HEK293 (cell line): ENCODE measurements at regions not wholly inside any gene's neighbourhood (a gene's known extent, or its start where the extent isn't known, plus 50 kb on each side); places are given as distances from the start of the nearest gene placed in this dataset.

ENCODE experiments used
- CTCF ChIA-PET: fragments of 350-600 bp; formaldehyde crosslinking; extraction: SDS; loops from one replicate; lab custom pipeline; 2021; ENCODE audit warnings: antibody characterized with exemption; lab: Yijun Ruan, JAX
- POLR2A ChIA-PET: fragments of 300-600 bp; formaldehyde crosslinking; extraction: SDS; loops from one replicate; lab custom pipeline; 2020; ENCODE audit warnings: antibody characterized with exemption, inconsistent platforms; lab: Yijun Ruan, JAX
- H3K27ac ChIP-seq: fragments of 200-500 bp; sonication (Bioruptor generic); 2 replicates; pipeline ENCODE4 v1.5.1; 2014; ENCODE audit warnings: low read depth, low read length, control low read depth, inconsistent platforms; ENCODE audit errors: extremely low read depth
- H3K36me3 ChIP-seq, 2 experiments: fragments of 200-500 bp in 1 of 2; sonication (Bioruptor generic) in 1 of 2; 1 replicate in 1 of 2; 2 replicates in 1 of 2; pipeline ENCODE4 v1.5.1; 2014 to 2017; ENCODE audit warnings: inconsistent platforms in 2 of 2, low read length in 2 of 2; ENCODE audit not compliant: control insufficient read depth in 2 of 2, insufficient read depth in 1 of 2
- H3K4me1 ChIP-seq: fragments of 200-500 bp; sonication (Bioruptor generic); 2 replicates; pipeline ENCODE4 v1.5.1; 2014; ENCODE audit warnings: mild to moderate bottlenecking, low read length, inconsistent platforms; ENCODE audit not compliant: control insufficient read depth, insufficient read depth
- H3K4me3 ChIP-seq: 2 replicates; pipeline ENCODE4 v1.5.1; 2011; ENCODE audit warnings: low read depth, mild to moderate bottlenecking, control low read depth, low read length, moderate library complexity
- H3K9me3 ChIP-seq: fragments of 200-500 bp; sonication (Bioruptor generic); 2 replicates; pipeline ENCODE4 v1.5.1; 2014; ENCODE audit warnings: low read depth, low read length, inconsistent platforms; ENCODE audit not compliant: control insufficient read depth, insufficient read depth
- GLI2 ChIP-seq: fragments of 450-650 bp; formaldehyde crosslinking; IDR thresholded peaks from 2 replicates; pipeline ENCODE4; 2017; ENCODE audit warnings: missing biosample characterization, missing genetic modification characterization, low read depth, borderline replicate concordance
- GLI4 ChIP-seq: fragments of 450-650 bp; formaldehyde crosslinking; IDR thresholded peaks from 2 replicates; pipeline ENCODE4 v1.5.1; 2016; ENCODE audit warnings: missing biosample characterization, missing genetic modification characterization
- IKZF3 ChIP-seq: fragments of 450-650 bp; IDR thresholded peaks from 2 replicates; pipeline ENCODE4 v1.5.0; 2018; ENCODE audit warnings: missing biosample characterization, mild to moderate bottlenecking, missing genetic modification characterization, moderate library complexity
- TSHZ1 ChIP-seq: fragments of 450-650 bp; formaldehyde crosslinking; IDR thresholded peaks from 2 replicates; pipeline ENCODE4 v1.5.1; 2016; ENCODE audit warnings: missing biosample characterization, missing genetic modification characterization, borderline replicate concordance
- ZBTB10 ChIP-seq: fragments of 450-650 bp; formaldehyde crosslinking; IDR thresholded peaks from 2 replicates; pipeline ENCODE4 v1.5.1; 2016; ENCODE audit warnings: missing biosample characterization, missing genetic modification characterization
- ZBTB26 ChIP-seq: fragments of 450-650 bp; formaldehyde crosslinking; optimal IDR thresholded peaks from 2 replicates; pipeline ENCODE3; 2016; ENCODE audit warnings: missing biosample characterization, mild to moderate bottlenecking, missing genetic modification characterization
- ZBTB7A ChIP-seq: fragments of 450-650 bp; formaldehyde crosslinking; IDR thresholded peaks from 2 replicates; pipeline ENCODE4 v1.5.1; 2016; ENCODE audit warnings: low read depth, missing biosample characterization, missing genetic modification characterization
- ZFP3 ChIP-seq: fragments of 450-650 bp; formaldehyde crosslinking; IDR thresholded peaks from 2 replicates; pipeline ENCODE4 v1.5.1; 2016; ENCODE audit warnings: low read depth, missing biosample characterization, missing genetic modification characterization
- ZNF132 ChIP-seq: fragments of 450-650 bp; formaldehyde crosslinking; IDR thresholded peaks from 2 replicates; pipeline ENCODE4 v1.5.1; 2017; ENCODE audit warnings: missing biosample characterization, missing genetic modification characterization, borderline replicate concordance
- ZNF169 ChIP-seq: fragments of 450-650 bp; formaldehyde crosslinking; IDR thresholded peaks from 2 replicates; pipeline ENCODE4 v1.5.1; 2016; ENCODE audit warnings: missing biosample characterization, missing genetic modification characterization
- ZNF221 ChIP-seq: fragments of 450-650 bp; formaldehyde crosslinking; IDR thresholded peaks from 2 replicates; pipeline ENCODE4 v1.5.1; 2017; ENCODE audit warnings: missing biosample characterization, missing genetic modification characterization, borderline replicate concordance
- ZNF37A ChIP-seq: fragments of 450-650 bp; IDR thresholded peaks from 2 replicates; pipeline ENCODE4 v1.5.1; 2018; ENCODE audit warnings: missing biosample characterization, missing genetic modification characterization
- ZNF423 ChIP-seq: fragments of 450-650 bp; formaldehyde crosslinking; IDR thresholded peaks from 2 replicates; pipeline ENCODE4 v1.5.1; 2016; ENCODE audit warnings: missing biosample characterization, missing genetic modification characterization
- ZNF530 ChIP-seq: fragments of 450-650 bp; formaldehyde crosslinking; IDR thresholded peaks from 2 replicates; pipeline ENCODE4 v1.5.1; 2016; ENCODE audit warnings: low read depth, missing biosample characterization, missing genetic modification characterization
- ZNF555 ChIP-seq: fragments of 450-650 bp; formaldehyde crosslinking; conservative IDR thresholded peaks from 2 replicates; pipeline ENCODE4 v1.5.1; 2017; ENCODE audit warnings: missing biosample characterization, mild to moderate bottlenecking, missing genetic modification characterization, inconsistent platforms
- ZNF600 ChIP-seq: fragments of 450-650 bp; formaldehyde crosslinking; IDR thresholded peaks from 2 replicates; pipeline ENCODE4 v1.5.1; 2016; ENCODE audit warnings: missing biosample characterization, missing genetic modification characterization
- ZNF654 ChIP-seq: fragments of 450-650 bp; formaldehyde crosslinking; IDR thresholded peaks from 2 replicates; pipeline ENCODE4 v1.5.1; 2016; ENCODE audit warnings: low read depth, missing biosample characterization, missing genetic modification characterization
- ZNF664 ChIP-seq: fragments of 450-650 bp; formaldehyde crosslinking; IDR thresholded peaks from 2 replicates; pipeline ENCODE4 v1.5.1; 2016; ENCODE audit warnings: missing biosample characterization, missing genetic modification characterization
- ZNF747 ChIP-seq: fragments of 450-650 bp; formaldehyde crosslinking; IDR thresholded peaks from 2 replicates; pipeline ENCODE4 v1.5.1; 2016; ENCODE audit warnings: missing biosample characterization, missing genetic modification characterization
- ZSCAN16 ChIP-seq: fragments of 450-650 bp; formaldehyde crosslinking; IDR thresholded peaks from 2 replicates; pipeline ENCODE4 v1.5.1; 2016; ENCODE audit warnings: missing biosample characterization, missing genetic modification characterization
- TF ChIP-seq, protein P1 (sequence below): fragments of 450-650 bp; formaldehyde crosslinking; IDR thresholded peaks from 2 replicates; pipeline ENCODE4 v1.5.1; 2017; ENCODE audit warnings: missing biosample characterization, missing genetic modification characterization
- TF ChIP-seq, protein P2 (sequence below): fragments of 450-650 bp; formaldehyde crosslinking; conservative IDR thresholded peaks from 2 replicates; pipeline ENCODE4 v1.5.1; 2016; ENCODE audit warnings: low read depth, missing biosample characterization, missing genetic modification characterization

- Histone ChIP-seq H3K4me3 (no peak overlapping the region), H3K4me1 (no peaks in the 10 kb centered on the region), H3K9me3 (no peaks in the 10 kb centered on the region), H3K36me3 (no peaks in the 10 kb centered on the region), H3K27ac (no peak overlapping the region)
- ChIA-PET CTCF (no interaction called here), POLR2A (no interaction called here)
- TF ChIP-seq ZNF221 (tag by site-specific recombination), result no peak
- TF ChIP-seq ZNF654, result no peak
- no peak for TF ChIP-seq ZNF37A (tag by site-specific recombination)
Measured at GRCh38 chr4:18454349-18454748, 432.8 kb upstream of the LCORL start.

DNA sequence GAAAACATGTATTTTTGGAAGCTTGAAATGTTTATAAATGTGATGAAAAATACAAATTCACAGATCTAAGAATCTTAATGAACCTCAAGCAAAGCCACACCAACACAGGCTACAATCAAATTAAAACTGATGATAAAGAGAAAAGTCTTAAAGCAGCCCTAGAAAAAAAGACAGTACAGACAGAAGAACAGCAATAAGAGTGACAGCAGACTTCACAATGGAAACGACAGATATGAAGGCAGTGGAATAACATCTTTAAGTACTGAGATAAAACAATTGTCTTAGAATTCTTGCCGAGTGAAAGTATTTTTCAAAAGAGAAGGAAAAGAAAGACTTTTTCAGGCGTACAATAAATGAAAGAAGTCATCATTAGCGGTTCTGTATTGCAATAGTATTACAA lies 423.6 kb upstream of the LCORL start:
- ChIA-PET CTCF (no interaction called here), POLR2A (no interaction called here)
- TF ChIP-seq ZNF132 (tag by site-specific recombination) (no peak), TSHZ1 (tag by site-specific recombination) (no peak), ZFP3 (tag by site-specific recombination) (no peak), ZNF423 (tag by site-specific recombination) (no peak), GLI4 (tag by site-specific recombination) (no peak), ZNF530 (tag by site-specific recombination) (no peak), ZBTB7A (tag by site-specific recombination) (no peak), ZBTB10 (tag by site-specific recombination) (no peak), IKZF3 (tag by site-specific recombination) (no peak), ZNF600 (tag by site-specific recombination) (no peak), ZSCAN16 (tag by site-specific recombination) (no peak), ZNF169 (no peak), ZNF664 (tag by site-specific recombination) (no peak), ZNF747 (no peak), GLI2 (tag by site-specific recombination) (no peak), ZNF555 (tag by site-specific recombination) (no peak), ZBTB26 (tag by site-specific recombination) (no peak)
- TF ChIP-seq, protein P1, sequence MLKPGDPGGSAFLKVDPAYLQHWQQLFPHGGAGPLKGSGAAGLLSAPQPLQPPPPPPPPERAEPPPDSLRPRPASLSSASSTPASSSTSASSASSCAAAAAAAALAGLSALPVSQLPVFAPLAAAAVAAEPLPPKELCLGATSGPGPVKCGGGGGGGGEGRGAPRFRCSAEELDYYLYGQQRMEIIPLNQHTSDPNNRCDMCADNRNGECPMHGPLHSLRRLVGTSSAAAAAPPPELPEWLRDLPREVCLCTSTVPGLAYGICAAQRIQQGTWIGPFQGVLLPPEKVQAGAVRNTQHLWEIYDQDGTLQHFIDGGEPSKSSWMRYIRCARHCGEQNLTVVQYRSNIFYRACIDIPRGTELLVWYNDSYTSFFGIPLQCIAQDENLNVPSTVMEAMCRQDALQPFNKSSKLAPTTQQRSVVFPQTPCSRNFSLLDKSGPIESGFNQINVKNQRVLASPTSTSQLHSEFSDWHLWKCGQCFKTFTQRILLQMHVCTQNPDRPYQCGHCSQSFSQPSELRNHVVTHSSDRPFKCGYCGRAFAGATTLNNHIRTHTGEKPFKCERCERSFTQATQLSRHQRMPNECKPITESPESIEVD, result no peak
- TF ChIP-seq, protein P2, sequence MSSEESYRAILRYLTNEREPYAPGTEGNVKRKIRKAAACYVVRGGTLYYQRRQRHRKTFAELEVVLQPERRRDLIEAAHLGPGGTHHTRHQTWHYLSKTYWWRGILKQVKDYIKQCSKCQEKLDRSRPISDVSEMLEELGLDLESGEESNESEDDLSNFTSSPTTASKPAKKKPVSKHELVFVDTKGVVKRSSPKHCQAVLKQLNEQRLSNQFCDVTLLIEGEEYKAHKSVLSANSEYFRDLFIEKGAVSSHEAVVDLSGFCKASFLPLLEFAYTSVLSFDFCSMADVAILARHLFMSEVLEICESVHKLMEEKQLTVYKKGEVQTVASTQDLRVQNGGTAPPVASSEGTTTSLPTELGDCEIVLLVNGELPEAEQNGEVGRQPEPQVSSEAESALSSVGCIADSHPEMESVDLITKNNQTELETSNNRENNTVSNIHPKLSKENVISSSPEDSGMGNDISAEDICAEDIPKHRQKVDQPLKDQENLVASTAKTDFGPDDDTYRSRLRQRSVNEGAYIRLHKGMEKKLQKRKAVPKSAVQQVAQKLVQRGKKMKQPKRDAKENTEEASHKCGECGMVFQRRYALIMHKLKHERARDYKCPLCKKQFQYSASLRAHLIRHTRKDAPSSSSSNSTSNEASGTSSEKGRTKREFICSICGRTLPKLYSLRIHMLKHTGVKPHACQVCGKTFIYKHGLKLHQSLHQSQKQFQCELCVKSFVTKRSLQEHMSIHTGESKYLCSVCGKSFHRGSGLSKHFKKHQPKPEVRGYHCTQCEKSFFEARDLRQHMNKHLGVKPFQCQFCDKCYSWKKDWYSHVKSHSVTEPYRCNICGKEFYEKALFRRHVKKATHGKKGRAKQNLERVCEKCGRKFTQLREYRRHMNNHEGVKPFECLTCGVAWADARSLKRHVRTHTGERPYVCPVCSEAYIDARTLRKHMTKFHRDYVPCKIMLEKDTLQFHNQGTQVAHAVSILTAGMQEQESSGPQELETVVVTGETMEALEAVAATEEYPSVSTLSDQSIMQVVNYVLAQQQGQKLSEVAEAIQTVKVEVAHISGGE, result no peak

More for the DNA sequence above, 423.6 kb upstream of the LCORL start:
- Histone ChIP-seq H3K9me3 (no peaks in the 10 kb centered on the region), H3K27ac (no peak overlapping the region), H3K36me3 (no peaks in the 10 kb centered on the region), H3K4me3 (no peak overlapping the region), H3K4me1 (no peaks in the 10 kb centered on the region)
